ENCODE measurements at regions not wholly inside any gene's neighbourhood (a gene's known extent, or its start where the extent isn't known, plus 50 kb on each side); places are given as distances from the start of the nearest gene placed in this dataset.

- H3K9me3 ChIP-seq (ENCODE audit: control insufficient read depth in 1 of 2, low read length in 2 of 2): no peaks in the 10 kb centered on the region
- no peaks in the 10 kb centered on the region for H3K27me3 ChIP-seq (ENCODE audit: low read depth, low read length)
- H3K4me1 ChIP-seq (ENCODE audit: control insufficient read depth in 1 of 2, insufficient read depth in 2 of 2, low read length in 2 of 2): no peaks in the 10 kb centered on the region
- H3K36me3 ChIP-seq (ENCODE audit: control insufficient read depth in 1 of 2, insufficient read depth in 2 of 2, low read length in 2 of 2): no peaks in the 10 kb centered on the region
- no peak overlapping the region for H3K27ac ChIP-seq (ENCODE audit: low read length)
- H3K4me3 ChIP-seq (ENCODE audit: low read depth in 1 of 2, low read length in 2 of 2): no peak overlapping the region
These were observed 897.6 kb downstream of the BCL11A start for GRCh38 chr2:59655809-59656208.

GRCh38 chr2:59654710-59655109 is 898.7 kb downstream of the BCL11A start:
- Histone ChIP-seq H3K4me1 (ENCODE audit: control insufficient read depth in 1 of 2, insufficient read depth in 2 of 2, low read length in 2 of 2) (no peaks in the 10 kb centered on the region), H3K4me3 (ENCODE audit: low read depth in 1 of 2, low read length in 2 of 2) (no peak overlapping the region), H3K36me3 (ENCODE audit: control insufficient read depth in 1 of 2, insufficient read depth in 2 of 2, low read length in 2 of 2) (no peaks in the 10 kb centered on the region), H3K9me3 (ENCODE audit: control insufficient read depth in 1 of 2, low read length in 2 of 2) (no peaks in the 10 kb centered on the region), H3K27me3 (ENCODE audit: low read depth, low read length) (no peaks in the 10 kb centered on the region), H3K27ac (ENCODE audit: low read length) (no peak overlapping the region)

GRCh38 chr2:59653164-59653563 is 900.3 kb downstream of the BCL11A start:
- Histone ChIP-seq H3K27me3 (ENCODE audit: low read depth, low read length) (no peaks in the 10 kb centered on the region), H3K27ac (ENCODE audit: low read length) (no peak overlapping the region), H3K4me1 (ENCODE audit: control insufficient read depth in 1 of 2, insufficient read depth in 2 of 2, low read length in 2 of 2) (no peaks in the 10 kb centered on the region)

GRCh38 chr2:59630789-59631188 is 922.7 kb downstream of the BCL11A start:
- no peak overlapping the region for H3K27ac ChIP-seq (ENCODE audit: low read length)

More at GRCh38 chr2:59653164-59653563, 900.3 kb downstream of the BCL11A start:
- Histone ChIP-seq H3K9me3 (ENCODE audit: control insufficient read depth in 1 of 2, low read length in 2 of 2) (no peaks in the 10 kb centered on the region), H3K4me3 (ENCODE audit: low read depth in 1 of 2, low read length in 2 of 2) (no peak overlapping the region), H3K36me3 (ENCODE audit: control insufficient read depth in 1 of 2, insufficient read depth in 2 of 2, low read length in 2 of 2) (no peaks in the 10 kb centered on the region)

GRCh38 chr2:59627599-59627998 is 925.9 kb downstream of the BCL11A start:
- Histone ChIP-seq H3K27ac (ENCODE audit: low read length) (no peak overlapping the region), H3K4me3 (ENCODE audit: low read depth in 1 of 2, low read length in 2 of 2) (no peak overlapping the region), H3K4me1 (ENCODE audit: control insufficient read depth in 1 of 2, insufficient read depth in 2 of 2, low read length in 2 of 2) (no peaks in the 10 kb centered on the region), H3K9me3 (ENCODE audit: control insufficient read depth in 1 of 2, low read length in 2 of 2) (no peaks in the 10 kb centered on the region), H3K27me3 (ENCODE audit: low read depth, low read length) (no peaks in the 10 kb centered on the region), H3K36me3 (ENCODE audit: control insufficient read depth in 1 of 2, insufficient read depth in 2 of 2, low read length in 2 of 2) (no peaks in the 10 kb centered on the region)

More at GRCh38 chr2:59630789-59631188, 922.7 kb downstream of the BCL11A start:
- no peak overlapping the region for H3K4me3 ChIP-seq (ENCODE audit: low read depth in 1 of 2, low read length in 2 of 2)
- no peaks in the 10 kb centered on the region for H3K4me1 ChIP-seq (ENCODE audit: control insufficient read depth in 1 of 2, insufficient read depth in 2 of 2, low read length in 2 of 2)
- H3K27me3 ChIP-seq (ENCODE audit: low read depth, low read length): no peaks in the 10 kb centered on the region
- H3K36me3 ChIP-seq (ENCODE audit: control insufficient read depth in 1 of 2, insufficient read depth in 2 of 2, low read length in 2 of 2): no peaks in the 10 kb centered on the region
- H3K9me3 ChIP-seq (ENCODE audit: control insufficient read depth in 1 of 2, low read length in 2 of 2): no peaks in the 10 kb centered on the region

- Histone ChIP-seq H3K36me3 (ENCODE audit: control insufficient read depth in 1 of 2, insufficient read depth in 2 of 2, low read length in 2 of 2) (no peaks in the 10 kb centered on the region), H3K4me3 (ENCODE audit: low read depth in 1 of 2, low read length in 2 of 2) (no peak overlapping the region), H3K27me3 (ENCODE audit: low read depth, low read length) (no peaks in the 10 kb centered on the region), H3K9me3 (ENCODE audit: control insufficient read depth in 1 of 2, low read length in 2 of 2) (peaks cover 0 to 2% of the 10 kb centered on the region in 2 donors), H3K4me1 (ENCODE audit: control insufficient read depth in 1 of 2, insufficient read depth in 2 of 2, low read length in 2 of 2) (no peaks in the 10 kb centered on the region), H3K27ac (ENCODE audit: low read length) (no peak overlapping the region)
These were observed 930.7 kb downstream of the BCL11A start for GRCh38 chr2:59622599-59623308.

- Histone ChIP-seq H3K36me3 (ENCODE audit: control insufficient read depth in 1 of 2, insufficient read depth in 2 of 2, low read length in 2 of 2) (no peaks in the 10 kb centered on the region), H3K9me3 (ENCODE audit: control insufficient read depth in 1 of 2, low read length in 2 of 2) (peaks cover 0 to 9% of the 10 kb centered on the region in 2 donors), H3K27ac (ENCODE audit: low read length) (no peak overlapping the region), H3K4me1 (ENCODE audit: control insufficient read depth in 1 of 2, insufficient read depth in 2 of 2, low read length in 2 of 2) (no peaks in the 10 kb centered on the region), H3K27me3 (ENCODE audit: low read depth, low read length) (no peaks in the 10 kb centered on the region), H3K4me3 (ENCODE audit: low read depth in 1 of 2, low read length in 2 of 2) (no peak overlapping the region)
These were observed 949.3 kb downstream of the BCL11A start for GRCh38 chr2:59604123-59604522.

- H3K36me3 ChIP-seq (ENCODE audit: control insufficient read depth in 1 of 2, insufficient read depth in 2 of 2, low read length in 2 of 2): no peaks in the 10 kb centered on the region
- no peaks in the 10 kb centered on the region for H3K27me3 ChIP-seq (ENCODE audit: low read depth, low read length)
- H3K4me1 ChIP-seq (ENCODE audit: control insufficient read depth in 1 of 2, insufficient read depth in 2 of 2, low read length in 2 of 2): no peaks in the 10 kb centered on the region
- H3K27ac ChIP-seq (ENCODE audit: low read length): no peak overlapping the region
- no peaks in the 10 kb centered on the region for H3K9me3 ChIP-seq (ENCODE audit: control insufficient read depth in 1 of 2, low read length in 2 of 2)
- no peak overlapping the region for H3K4me3 ChIP-seq (ENCODE audit: low read depth in 1 of 2, low read length in 2 of 2)
These were observed 958.7 kb downstream of the BCL11A start for GRCh38 chr2:59594671-59595222.

GRCh38 chr2:59590798-59591197 is 962.7 kb downstream of the BCL11A start:
- H3K9me3 ChIP-seq (ENCODE audit: control insufficient read depth in 1 of 2, low read length in 2 of 2): no peaks in the 10 kb centered on the region
- H3K36me3 ChIP-seq (ENCODE audit: control insufficient read depth in 1 of 2, insufficient read depth in 2 of 2, low read length in 2 of 2): no peaks in the 10 kb centered on the region
- H3K27me3 ChIP-seq (ENCODE audit: low read depth, low read length): no peaks in the 10 kb centered on the region
- no peaks in the 10 kb centered on the region for H3K4me1 ChIP-seq (ENCODE audit: control insufficient read depth in 1 of 2, insufficient read depth in 2 of 2, low read length in 2 of 2)
- no peak overlapping the region for H3K27ac ChIP-seq (ENCODE audit: low read length)
- no peak overlapping the region for H3K4me3 ChIP-seq (ENCODE audit: low read depth in 1 of 2, low read length in 2 of 2)

- Histone ChIP-seq H3K36me3 (ENCODE audit: control insufficient read depth in 1 of 2, insufficient read depth in 2 of 2, low read length in 2 of 2) (no peaks in the 10 kb centered on the region), H3K9me3 (ENCODE audit: control insufficient read depth in 1 of 2, low read length in 2 of 2) (no peaks in the 10 kb centered on the region), H3K27me3 (ENCODE audit: low read depth, low read length) (no peaks in the 10 kb centered on the region), H3K27ac (ENCODE audit: low read length) (no peak overlapping the region), H3K4me3 (ENCODE audit: low read depth in 1 of 2, low read length in 2 of 2) (no peak overlapping the region), H3K4me1 (ENCODE audit: control insufficient read depth in 1 of 2, insufficient read depth in 2 of 2, low read length in 2 of 2) (no peaks in the 10 kb centered on the region)
These were observed 963.6 kb downstream of the BCL11A start for GRCh38 chr2:59589881-59590280.

GRCh38 chr2:59588286-59588685 is 965.2 kb downstream of the BCL11A start:
- H3K27ac ChIP-seq (ENCODE audit: low read length): no peak overlapping the region

GRCh38 chr2:59586176-59586575 is 967.3 kb downstream of the BCL11A start:
- Histone ChIP-seq H3K27ac (ENCODE audit: low read length) (no peak overlapping the region), H3K36me3 (ENCODE audit: control insufficient read depth in 1 of 2, insufficient read depth in 2 of 2, low read length in 2 of 2) (no peaks in the 10 kb centered on the region), H3K4me1 (ENCODE audit: control insufficient read depth in 1 of 2, insufficient read depth in 2 of 2, low read length in 2 of 2) (no peaks in the 10 kb centered on the region), H3K27me3 (ENCODE audit: low read depth, low read length) (no peaks in the 10 kb centered on the region), H3K4me3 (ENCODE audit: low read depth in 1 of 2, low read length in 2 of 2) (no peak overlapping the region), H3K9me3 (ENCODE audit: control insufficient read depth in 1 of 2, low read length in 2 of 2) (no peaks in the 10 kb centered on the region)

More at GRCh38 chr2:59588286-59588685, 965.2 kb downstream of the BCL11A start:
- no peaks in the 10 kb centered on the region for H3K36me3 ChIP-seq (ENCODE audit: control insufficient read depth in 1 of 2, insufficient read depth in 2 of 2, low read length in 2 of 2)
- H3K27me3 ChIP-seq (ENCODE audit: low read depth, low read length): no peaks in the 10 kb centered on the region
- no peaks in the 10 kb centered on the region for H3K9me3 ChIP-seq (ENCODE audit: control insufficient read depth in 1 of 2, low read length in 2 of 2)
- no peaks in the 10 kb centered on the region for H3K4me1 ChIP-seq (ENCODE audit: control insufficient read depth in 1 of 2, insufficient read depth in 2 of 2, low read length in 2 of 2)
- no peak overlapping the region for H3K4me3 ChIP-seq (ENCODE audit: low read depth in 1 of 2, low read length in 2 of 2)
